Frontal cortex (tissue), 3 donors: ENCODE measurements at regions not wholly inside any gene's neighbourhood (a gene's known extent, or its start where the extent isn't known, plus 50 kb on each side); places are given as distances from the start of the nearest gene placed in this dataset.

Experiments used
- DNase-seq, 2 donors: peaks; one replicate each; pipeline ENCODE4 v3.0.0; 2012; ENCODE audit warnings: low spot score in 2 of 2
- FAIRE-seq: peaks from 2 replicates; lab custom pipeline; 2012; peaks lifted over from hg19 to GRCh38; lab: Jason Lieb, UNC
- donor health status: control.
- donor health status: control.
- donor health status: control.

GRCh38 chr22:46064228-46064965, 85.9 kb upstream of the PPARA start:
- FAIRE-seq (no peak), DNase-seq (no peak)

- DNase-seq = no peak
- no peak for FAIRE-seq
Measured at GRCh38 chr22:46064966-46065666, 85.2 kb upstream of the PPARA start.

GRCh38 chr22:46065691-46066454, 84.5 kb upstream of the PPARA start:
- FAIRE-seq = peak; percentile 23
- DNase-seq = no peak

- no peak for FAIRE-seq
- DNase-seq = no peak
Measured at GRCh38 chr22:46066691-46067090, 83.6 kb upstream of the PPARA start.

- DNase-seq = no peak
- FAIRE-seq = no peak
Measured at GRCh38 chr22:46067159-46068111, 82.9 kb upstream of the PPARA start.

- DNase-seq (no peak), FAIRE-seq (no peak)
Measured at GRCh38 chr22:46068181-46068592, 82.1 kb upstream of the PPARA start.

GRCh38 chr22:46068593-46069491, 81.5 kb upstream of the PPARA start:
- FAIRE-seq (no peak), DNase-seq (no peak)

GRCh38 chr22:46069521-46070214, 80.7 kb upstream of the PPARA start:
- DNase-seq (peak; percentile 62 to 76), FAIRE-seq (no peak)

GRCh38 chr22:46070215-46070802, 80.0 kb upstream of the PPARA start:
- FAIRE-seq = no peak

GRCh38 chr22:46070803-46071450, 79.4 kb upstream of the PPARA start:
- FAIRE-seq (no peak), DNase-seq (peak; percentile 79 to 89)

More at GRCh38 chr22:46070215-46070802, 80.0 kb upstream of the PPARA start:
- no peak for DNase-seq

GRCh38 chr22:46071451-46072109, 78.7 kb upstream of the PPARA start:
- FAIRE-seq = no peak
- peak; percentile 78 to 88 for DNase-seq

- no peak for FAIRE-seq
- no peak for DNase-seq
Measured at GRCh38 chr22:46072110-46072881, 78.0 kb upstream of the PPARA start.

GRCh38 chr22:46072981-46073682, 77.2 kb upstream of the PPARA start:
- DNase-seq (no peak), FAIRE-seq (no peak)

GRCh38 chr22:46073683-46074504, 76.4 kb upstream of the PPARA start:
- FAIRE-seq = no peak
- no peak for DNase-seq
